Mesenchymal stem cell (in vitro differentiated cells and primary cell): ENCODE measurements at regions not wholly inside any gene's neighbourhood (a gene's known extent, or its start where the extent isn't known, plus 50 kb on each side); places are given as distances from the start of the nearest gene placed in this dataset.
A peak's percentile ranks its signal among the peaks of the same experiment; 100 is the strongest.

Source experiments
- DNase-seq: peaks from one replicate; pipeline ENCODE4 v3.0.0-alpha.2; 2013
- H2AFZ ChIP-seq: one replicate; pipeline ENCODE4 v1.6.1; 2013; ENCODE audit warnings: low read depth, mild to moderate bottlenecking, control low read depth, inconsistent platforms, low read length, moderate library complexity
- H2AK5ac ChIP-seq: 2 replicates; pipeline ENCODE4 v1.6.1; 2013; ENCODE audit warnings: low read length, moderate library complexity, mild to moderate bottlenecking, inconsistent platforms; ENCODE audit not compliant: severe bottlenecking
- H2BK120ac ChIP-seq: one replicate; pipeline ENCODE4 v1.6.1; 2013; ENCODE audit warnings: low read depth, mild to moderate bottlenecking, inconsistent platforms, low read length, moderate library complexity
- H2BK12ac ChIP-seq, 2 experiments: one replicate each; pipeline ENCODE4 v1.6.1; 2013; ENCODE audit warnings: inconsistent platforms in 2 of 2, low read length in 2 of 2, mild to moderate bottlenecking in 2 of 2, moderate library complexity in 2 of 2, control low read depth in 1 of 2
- H2BK15ac ChIP-seq: one replicate; pipeline ENCODE4 v1.6.1; 2013; ENCODE audit warnings: mild to moderate bottlenecking, low read depth, inconsistent platforms; ENCODE audit not compliant: poor library complexity, severe bottlenecking
- H2BK5ac ChIP-seq: 2 replicates; pipeline ENCODE4 v1.6.1; 2013; ENCODE audit warnings: low read depth, mild to moderate bottlenecking, low read length, control low read depth, inconsistent platforms; ENCODE audit not compliant: poor library complexity, severe bottlenecking
- H3K14ac ChIP-seq, 2 experiments: one replicate each; pipeline ENCODE4 v1.6.1; 2013; ENCODE audit warnings: inconsistent platforms in 2 of 2, low read length in 2 of 2, control low read depth in 1 of 2, mild to moderate bottlenecking in 1 of 2, moderate library complexity in 1 of 2
- H3K18ac ChIP-seq, 2 experiments: one replicate each; pipeline ENCODE4 v1.6.1; 2013; ENCODE audit warnings: inconsistent platforms in 2 of 2, low read length in 2 of 2, control low read depth in 1 of 2, low read depth in 1 of 2, mild to moderate bottlenecking in 1 of 2
- H3K23ac ChIP-seq, 2 experiments: one replicate each; pipeline ENCODE4 v1.6.1; 2013; ENCODE audit warnings: inconsistent platforms in 2 of 2, low read length in 2 of 2, mild to moderate bottlenecking in 2 of 2, moderate library complexity in 2 of 2, control low read depth in 1 of 2
- H3K27ac ChIP-seq: 2 replicates; pipeline ENCODE4 v1.5.1; 2013; ENCODE audit warnings: mild to moderate bottlenecking, moderate library complexity, low read length, control low read depth, inconsistent platforms; ENCODE audit not compliant: poor library complexity, severe bottlenecking
- H3K27me3 ChIP-seq, 2 experiments: 2 replicates each; pipeline versions ENCODE4 v1.6.1 to v1.7.0; 2013; ENCODE audit warnings: low read length in 2 of 2, mild to moderate bottlenecking in 2 of 2, moderate library complexity in 2 of 2, control low read depth in 1 of 2, inconsistent platforms in 1 of 2; ENCODE audit not compliant: control insufficient read depth in 1 of 2, insufficient read depth in 1 of 2
- H3K36me3 ChIP-seq, 2 experiments: 2 replicates each; pipeline versions ENCODE4 v1.6.1 to v1.7.0; 2013; ENCODE audit warnings: low read length in 2 of 2, control low read depth in 1 of 2, inconsistent platforms in 1 of 2, low read depth in 1 of 2, mild to moderate bottlenecking in 1 of 2; ENCODE audit not compliant: insufficient read depth in 2 of 2, control insufficient read depth in 1 of 2
- H3K4ac ChIP-seq, 2 experiments: one replicate each; pipeline ENCODE4 v1.6.1; 2013; ENCODE audit warnings: inconsistent platforms in 2 of 2, low read length in 2 of 2, mild to moderate bottlenecking in 2 of 2, moderate library complexity in 2 of 2, control low read depth in 1 of 2, low read depth in 1 of 2
- H3K4me1 ChIP-seq: 2 replicates; pipeline ENCODE4 v1.6.1; 2013; ENCODE audit warnings: low read depth, low read length, control low read depth; ENCODE audit not compliant: control insufficient read depth, insufficient read depth
- H3K4me2 ChIP-seq: 2 replicates; pipeline ENCODE4 v1.6.1; 2013; ENCODE audit warnings: low read length, mild to moderate bottlenecking, inconsistent platforms; ENCODE audit not compliant: poor library complexity, severe bottlenecking
- H3K4me3 ChIP-seq, 2 experiments: 2 replicates each; pipeline versions ENCODE4 v1.5.1 to v1.7.0; 2013; ENCODE audit warnings: low read length in 2 of 2, mild to moderate bottlenecking in 2 of 2, control low read depth in 1 of 2, low read depth in 1 of 2; ENCODE audit not compliant: insufficient read depth in 1 of 2
- H3K79me1 ChIP-seq: replicated peaks from 2 replicates; pipeline ENCODE4 v1.6.1; 2013; ENCODE audit warnings: mild to moderate bottlenecking, control low read depth, low read length, inconsistent platforms; ENCODE audit not compliant: poor library complexity, severe bottlenecking
- H3K9ac ChIP-seq: 2 replicates; pipeline ENCODE4 v1.7.0; 2013; ENCODE audit warnings: mild to moderate bottlenecking, low read length, moderate library complexity
- H3K9me3 ChIP-seq: 2 replicates; pipeline ENCODE4 v1.7.0; 2013; ENCODE audit warnings: mild to moderate bottlenecking, low read length; ENCODE audit not compliant: control insufficient read depth
- H4K8ac ChIP-seq: one replicate; pipeline ENCODE4 v1.6.1; 2013; ENCODE audit warnings: inconsistent platforms, mild to moderate bottlenecking, low read length, moderate library complexity
- H4K91ac ChIP-seq: one replicate; pipeline ENCODE4 v1.6.1; 2013; ENCODE audit warnings: mild to moderate bottlenecking, low read length, inconsistent platforms
- WGBS: methylation state at CpG from one replicate; pipeline ENCODE4 v1.1.7; 2013; ENCODE audit warnings: mixed read lengths; 5-methylcytosine and 5-hydroxymethylcytosine counted together

- 61% methylated on average over 3 of the region's 3 CpGs for WGBS
- H2BK12ac ChIP-seq = no peak overlapping the region
- no peak overlapping the region for H2BK5ac ChIP-seq
- H3K27ac ChIP-seq = no peak overlapping the region
- no peak overlapping the region for H3K4me3 ChIP-seq
- H3K23ac ChIP-seq = no peak overlapping the region
- H3K4ac ChIP-seq = no peak overlapping the region
- no peak overlapping the region for H2AK5ac ChIP-seq
- H3K79me1 ChIP-seq = no peaks in the 10 kb centered on the region
- no peak overlapping the region for H3K18ac ChIP-seq
- no peak for DNase-seq
- no peak overlapping the region for H3K9ac ChIP-seq
- H2BK15ac ChIP-seq = no peak overlapping the region
- H2BK120ac ChIP-seq = no peak overlapping the region
- H3K4me2 ChIP-seq = no peak overlapping the region
- no peak overlapping the region for H2AFZ ChIP-seq
- no peak overlapping the region for H3K14ac ChIP-seq
- H3K4me1 ChIP-seq = peaks cover 3% of the 10 kb centered on the region
- H3K9me3 ChIP-seq = no peaks in the 10 kb centered on the region
- no peaks in the 10 kb centered on the region for H3K36me3 ChIP-seq
- H4K8ac ChIP-seq = no peak overlapping the region
- H3K27me3 ChIP-seq = peaks cover 0 to 11% of the 10 kb centered on the region in 2 experiments
- no peak overlapping the region for H4K91ac ChIP-seq
These were observed 208.5 kb upstream of the DAB1 start for GRCh38 chr1:57632401-57632800.

- H2AK5ac ChIP-seq = no peak overlapping the region
- no peaks in the 10 kb centered on the region for H3K79me1 ChIP-seq
- H2BK5ac ChIP-seq = no peak overlapping the region
- H3K27ac ChIP-seq = no peak overlapping the region
- H3K23ac ChIP-seq = no peak overlapping the region
- H3K4ac ChIP-seq = no peak overlapping the region
- H4K91ac ChIP-seq = no peak overlapping the region
- H3K4me1 ChIP-seq = no peaks in the 10 kb centered on the region
- H2AFZ ChIP-seq = no peak overlapping the region
- no peak overlapping the region for H3K4me3 ChIP-seq
- no peaks in the 10 kb centered on the region for H3K9me3 ChIP-seq
- no peak overlapping the region for H3K18ac ChIP-seq
- H2BK15ac ChIP-seq = no peak overlapping the region
- DNase-seq = no peak
- H4K8ac ChIP-seq = no peak overlapping the region
- H3K27me3 ChIP-seq = no peaks in the 10 kb centered on the region
- H2BK12ac ChIP-seq = no peak overlapping the region
- no peak overlapping the region for H2BK120ac ChIP-seq
- H3K14ac ChIP-seq = no peak overlapping the region
- no peak overlapping the region for H3K9ac ChIP-seq
- H3K36me3 ChIP-seq = no peaks in the 10 kb centered on the region
- no peak overlapping the region for H3K4me2 ChIP-seq
These were observed 203.8 kb upstream of the DAB1 start for GRCh38 chr1:57627612-57628011.

GRCh38 chr1:57623791-57624538, 200.1 kb upstream of the DAB1 start:
- no peaks in the 10 kb centered on the region for H3K79me1 ChIP-seq
- no peak overlapping the region for H3K4me3 ChIP-seq
- no peak overlapping the region for H2BK12ac ChIP-seq
- no peak overlapping the region for H3K14ac ChIP-seq
- H2BK5ac ChIP-seq = no peak overlapping the region
- H3K27me3 ChIP-seq = no peaks in the 10 kb centered on the region
- no peak overlapping the region for H4K91ac ChIP-seq
- no peak overlapping the region for H3K23ac ChIP-seq
- no peak overlapping the region for H3K4ac ChIP-seq
- no peaks in the 10 kb centered on the region for H3K4me1 ChIP-seq
- H2BK120ac ChIP-seq = no peak overlapping the region
- H2BK15ac ChIP-seq = no peak overlapping the region
- no peaks in the 10 kb centered on the region for H3K36me3 ChIP-seq
- H2AFZ ChIP-seq = no peak overlapping the region
- no peak overlapping the region for H3K18ac ChIP-seq
- H4K8ac ChIP-seq = no peak overlapping the region
- DNase-seq = peak; percentile 12
- H3K27ac ChIP-seq = no peak overlapping the region
- H2AK5ac ChIP-seq = no peak overlapping the region
- WGBS = 18% methylated on average over 2 of the region's 3 CpGs
- H3K9ac ChIP-seq = no peak overlapping the region
- H3K4me2 ChIP-seq = no peak overlapping the region
- no peaks in the 10 kb centered on the region for H3K9me3 ChIP-seq

GRCh38 chr1:57623039-57623790, 199.4 kb upstream of the DAB1 start:
- no peak overlapping the region for H2BK5ac ChIP-seq
- H3K9me3 ChIP-seq = no peaks in the 10 kb centered on the region
- no peak overlapping the region for H3K9ac ChIP-seq
- H3K36me3 ChIP-seq = no peaks in the 10 kb centered on the region
- H3K14ac ChIP-seq = no peak overlapping the region
- H2AFZ ChIP-seq = peak overlapping the region; percentile 67
- H3K4me1 ChIP-seq = no peaks in the 10 kb centered on the region
- DNase-seq = peak; percentile 32
- H2BK15ac ChIP-seq = no peak overlapping the region
- H3K4ac ChIP-seq = no peak overlapping the region
- H3K79me1 ChIP-seq = no peaks in the 10 kb centered on the region
- H2AK5ac ChIP-seq = no peak overlapping the region
- H2BK120ac ChIP-seq = no peak overlapping the region
- no peak overlapping the region for H3K4me2 ChIP-seq
- peak overlapping the region; percentile 15 for H3K27ac ChIP-seq
- H3K18ac ChIP-seq = peak overlapping the region in 1 of 2 experiments; percentile 4
- H3K27me3 ChIP-seq = no peaks in the 10 kb centered on the region
- H3K23ac ChIP-seq = no peak overlapping the region
- 15% methylated on average over 16 of the region's 18 CpGs for WGBS
- H4K91ac ChIP-seq = no peak overlapping the region
- H3K4me3 ChIP-seq = no peak overlapping the region
- H2BK12ac ChIP-seq = no peak overlapping the region
- H4K8ac ChIP-seq = peak overlapping the region; percentile 57
